HG03039 (cell line): ENCODE measurements at regions not wholly inside any gene's neighbourhood (a gene's known extent, or its start where the extent isn't known, plus 50 kb on each side); places are given as distances from the start of the nearest gene placed in this dataset.
"Not testable (repeated sequence)": the region's sequence is repeated elsewhere in the genome, so short reads cannot be mapped to it uniquely, and the experiment has no call there.

Source experiments
- ATAC-seq: cut with Tn5 transposase; IDR thresholded peaks from one replicate; pipeline ENCODE4 v1.9.1; 2021; ENCODE audit warnings: mild to moderate bottlenecking, moderate library complexity; ENCODE audit not compliant: unreplicated experiment

DNA sequence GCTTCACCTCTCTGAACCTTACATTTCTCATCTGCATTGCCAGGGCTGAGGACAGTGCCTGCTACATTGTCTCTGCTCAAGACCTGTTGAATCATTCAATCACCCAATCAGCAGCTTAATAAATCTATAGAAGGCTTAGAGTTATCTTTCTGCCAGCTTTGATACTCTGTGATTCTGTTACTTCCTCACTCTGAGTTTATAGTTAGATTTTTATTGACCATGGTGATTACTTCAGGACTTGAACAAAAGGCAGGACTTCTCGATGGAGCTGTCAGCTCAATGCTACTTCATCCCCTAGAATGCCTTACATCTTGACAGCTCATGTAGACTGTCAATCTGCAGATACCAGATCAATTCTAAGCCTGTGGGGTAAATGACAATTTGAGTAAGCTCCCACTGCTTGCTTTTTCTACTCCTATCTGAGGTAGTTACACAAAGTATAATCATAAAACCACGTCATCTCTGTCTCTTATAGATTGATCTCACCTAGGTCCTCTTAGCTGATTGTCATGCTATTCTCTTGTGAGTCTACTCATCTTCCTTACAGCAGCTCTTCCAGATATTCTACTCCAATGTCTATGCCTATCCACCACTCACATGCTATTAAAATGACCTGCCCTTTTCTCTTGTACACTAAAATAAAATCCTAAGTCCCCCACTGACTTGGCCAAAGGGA, 318.3 kb upstream of the CA10 start:
- ATAC-seq: no peak

DNA sequence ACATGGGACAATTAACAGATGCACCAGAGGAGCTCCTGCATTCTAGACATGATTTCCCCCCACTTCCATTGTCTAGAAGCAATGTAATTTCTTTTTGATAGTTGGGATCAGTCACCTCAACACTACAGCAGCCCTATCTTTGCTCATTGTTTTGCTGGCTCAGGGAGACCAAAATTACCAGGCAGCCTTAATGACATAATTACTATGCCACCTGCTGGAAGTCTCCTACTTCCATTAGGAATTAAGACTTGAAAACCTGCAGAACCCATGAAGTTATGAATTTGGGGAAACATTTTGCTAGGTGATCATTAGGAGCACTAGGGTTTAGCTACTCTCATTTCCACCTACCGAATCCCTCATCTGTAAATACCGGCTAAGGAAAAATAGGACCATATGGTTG, 312.0 kb upstream of the CA10 start:
- ATAC-seq: no peak

GRCh38 chr17:52465407-52465806, 306.9 kb upstream of the CA10 start:
- no peak for ATAC-seq

DNA sequence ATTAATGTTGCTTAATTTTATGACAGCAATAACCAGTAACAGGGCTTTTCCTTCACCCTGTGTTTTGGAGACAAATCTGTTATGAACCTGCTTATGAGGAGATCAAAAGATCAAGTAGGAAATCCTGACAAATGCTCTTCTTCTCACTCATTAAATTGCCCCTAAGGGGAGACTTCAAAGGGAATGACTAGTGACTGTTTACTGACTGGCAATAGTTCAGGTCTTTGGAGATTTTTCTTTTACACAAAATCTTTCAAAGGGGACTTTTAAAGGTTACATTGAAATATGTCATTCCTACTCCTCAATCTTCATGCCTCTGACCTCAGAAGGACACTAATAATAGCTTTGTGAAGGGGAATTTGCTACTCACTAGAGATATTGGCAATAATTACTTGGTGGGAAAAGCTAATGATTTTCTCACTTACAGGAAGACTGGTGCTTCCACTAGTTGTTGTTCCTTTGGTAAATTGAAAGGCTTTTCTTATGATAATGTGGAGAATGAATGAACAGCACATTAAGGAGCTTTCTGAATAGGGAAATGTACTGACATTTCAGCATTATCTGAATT, 292.9 kb upstream of the CA10 start:
- ATAC-seq: no peak

DNA sequence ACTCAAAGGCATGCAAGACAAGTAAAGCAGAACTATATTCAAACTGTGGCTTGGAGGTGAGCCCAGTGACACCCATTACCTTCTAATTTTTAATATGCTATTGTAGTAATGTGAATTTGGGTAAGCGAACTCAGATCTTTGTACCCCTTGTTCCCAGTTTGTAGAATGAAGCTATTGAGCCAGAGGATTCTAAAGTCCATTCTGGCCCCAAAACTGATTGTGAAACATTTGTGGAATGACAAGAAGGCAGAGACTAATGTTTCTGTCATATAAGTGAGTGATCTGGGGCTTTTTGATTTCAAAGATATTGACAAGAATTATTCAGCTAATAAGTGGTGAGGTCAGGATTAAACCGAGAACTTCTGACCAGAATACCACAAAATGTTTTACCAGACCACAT, 283.8 kb upstream of the CA10 start:
- ATAC-seq: no peak

GRCh38 chr17:52420555-52421078, 262.1 kb upstream of the CA10 start:
- no peak for ATAC-seq

DNA sequence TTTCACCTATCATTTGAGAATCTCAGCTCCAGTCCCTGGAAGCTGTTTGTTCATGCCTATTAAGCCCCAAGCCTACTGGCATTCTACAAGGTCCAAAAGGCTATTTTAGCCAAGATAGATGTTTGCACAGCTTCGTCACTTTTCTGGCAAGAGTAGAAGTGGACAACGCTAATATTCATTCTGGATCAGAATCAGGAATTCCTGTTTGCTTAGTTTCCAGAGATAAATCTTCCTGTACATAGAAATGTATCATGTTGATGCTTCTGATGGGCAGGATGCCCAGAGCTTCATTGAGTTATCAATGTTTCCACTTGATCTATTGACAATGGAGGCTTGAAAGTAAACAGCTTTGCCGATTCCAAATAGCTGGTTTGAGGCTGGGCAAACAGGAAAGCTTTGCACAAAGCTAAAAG, 260.7 kb upstream of the CA10 start:
- no peak for ATAC-seq

DNA sequence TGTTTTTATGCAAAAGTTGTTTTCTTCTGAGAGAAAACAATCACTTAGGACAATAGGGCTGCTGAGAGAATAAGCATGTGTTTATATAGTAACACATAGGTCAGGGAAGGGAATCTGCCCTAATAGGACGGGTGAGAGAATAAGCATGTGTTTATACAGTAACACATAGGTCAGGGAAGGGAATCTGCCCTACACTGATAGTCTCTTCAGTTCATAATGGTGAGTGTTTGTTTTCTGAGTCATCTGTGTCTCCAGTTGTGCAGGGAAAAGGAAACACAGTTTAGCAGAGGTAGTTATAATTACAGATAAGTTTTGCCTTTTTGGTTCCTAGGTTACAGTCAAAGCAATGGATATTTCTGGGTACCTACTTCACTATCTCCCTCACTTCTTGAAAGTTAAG, 252.3 kb upstream of the CA10 start:
- no peak for ATAC-seq

GRCh38 chr17:52409222-52409621, 250.7 kb upstream of the CA10 start:
- ATAC-seq: not testable (repeated sequence)

GRCh38 chr17:52395308-52395707, 236.8 kb upstream of the CA10 start:
- ATAC-seq: no peak

GRCh38 chr17:52390422-52390821, 231.9 kb upstream of the CA10 start:
- no peak for ATAC-seq

GRCh38 chr17:52389632-52390031, 231.1 kb upstream of the CA10 start:
- no peak for ATAC-seq

- no peak for ATAC-seq
These were observed 230.4 kb upstream of the CA10 start for GRCh38 chr17:52388941-52389340.

DNA sequence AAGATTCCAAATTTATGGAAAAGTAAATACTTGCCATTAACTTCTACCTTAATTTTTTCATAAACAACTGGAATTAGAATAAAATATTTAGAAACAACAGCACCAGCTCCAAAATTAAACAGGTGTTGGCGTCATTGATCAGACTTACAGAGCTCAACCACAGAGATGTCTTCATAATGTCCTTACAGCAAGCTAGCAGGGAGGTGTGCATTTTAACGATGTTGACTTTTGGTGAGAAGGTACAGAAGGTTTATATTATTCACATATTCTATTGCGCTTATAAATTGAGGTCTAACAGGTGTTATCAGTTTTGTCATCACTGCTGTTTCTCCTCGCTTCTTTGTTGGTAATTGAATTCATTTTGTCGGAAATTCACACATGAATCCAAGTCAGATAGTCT, 226.2 kb upstream of the CA10 start:
- no peak for ATAC-seq

DNA sequence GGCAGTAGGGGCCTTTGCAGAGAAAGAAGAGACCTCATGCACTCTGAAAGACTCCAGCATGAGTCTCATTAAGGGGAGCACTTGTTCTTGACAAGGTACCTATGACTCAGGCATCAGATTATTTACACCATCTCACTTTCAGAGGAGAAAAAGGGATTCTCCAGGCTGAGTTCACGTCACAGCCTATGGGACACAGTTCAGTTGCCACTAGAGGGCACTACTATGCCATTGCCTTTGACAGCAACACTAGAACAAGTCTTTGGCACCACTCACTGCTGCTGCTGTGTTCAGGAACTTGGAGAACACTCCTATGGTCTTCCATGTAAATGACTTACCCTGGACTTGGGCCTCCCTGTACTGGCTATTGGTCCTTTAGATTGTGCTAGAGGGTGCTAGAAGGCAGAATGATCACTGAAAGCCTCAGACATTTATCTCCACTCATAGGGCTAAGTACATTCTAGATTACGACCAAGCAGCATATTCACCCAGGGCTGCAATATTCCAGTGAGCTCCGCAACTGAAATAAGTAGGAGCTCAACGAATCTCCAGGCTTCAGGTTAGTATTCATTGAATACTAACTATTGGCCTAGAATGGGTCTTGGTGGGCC, 225.1 kb upstream of the CA10 start:
- peak; percentile 67 for ATAC-seq

GRCh38 chr17:52378860-52379259, 220.3 kb upstream of the CA10 start:
- no peak for ATAC-seq

- ATAC-seq: no peak
These were observed 217.6 kb upstream of the CA10 start for GRCh38 chr17:52376137-52376536.

GRCh38 chr17:52368886-52369285, 210.4 kb upstream of the CA10 start:
- ATAC-seq: no peak

GRCh38 chr17:52357854-52358253, 199.3 kb upstream of the CA10 start:
- ATAC-seq: no peak

DNA sequence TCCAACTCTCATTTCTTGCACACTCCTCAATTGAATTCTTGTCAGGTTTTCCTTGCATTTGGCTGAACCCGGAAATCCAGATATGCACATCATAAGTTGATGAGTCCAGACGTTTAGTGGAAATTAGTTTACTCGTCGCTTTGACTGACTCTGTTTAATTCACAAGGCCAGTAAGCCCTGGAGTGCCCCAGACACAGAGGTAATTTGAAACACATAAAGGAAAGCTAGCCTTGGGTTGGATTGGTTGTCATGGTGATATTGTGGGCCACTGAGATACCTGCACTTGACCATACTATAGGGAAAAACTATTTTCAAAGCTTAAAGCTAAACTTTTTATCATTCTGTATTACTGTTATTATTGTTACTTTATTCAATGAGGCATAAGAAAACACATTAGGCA, 178.3 kb upstream of the CA10 start:
- no peak for ATAC-seq

DNA sequence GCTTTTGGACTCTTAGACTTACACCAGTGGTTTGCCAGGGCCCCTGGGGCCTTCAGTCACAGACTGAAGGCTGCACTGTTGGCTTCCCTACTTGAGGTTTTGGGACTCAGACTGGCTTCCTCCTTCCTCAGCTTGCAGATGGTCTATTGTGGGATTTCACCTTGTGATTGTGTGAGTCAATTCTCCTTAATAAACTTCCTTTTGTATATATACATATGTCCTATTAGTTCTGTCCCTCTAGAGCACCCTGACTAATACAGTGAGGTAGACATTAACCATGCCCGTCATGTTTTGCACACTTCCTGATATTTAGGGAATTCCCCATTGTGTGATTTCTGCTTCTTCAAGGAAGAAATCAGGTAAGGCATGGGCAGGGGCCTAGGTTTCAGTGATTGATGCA, 147.8 kb upstream of the CA10 start:
- no peak for ATAC-seq

DNA sequence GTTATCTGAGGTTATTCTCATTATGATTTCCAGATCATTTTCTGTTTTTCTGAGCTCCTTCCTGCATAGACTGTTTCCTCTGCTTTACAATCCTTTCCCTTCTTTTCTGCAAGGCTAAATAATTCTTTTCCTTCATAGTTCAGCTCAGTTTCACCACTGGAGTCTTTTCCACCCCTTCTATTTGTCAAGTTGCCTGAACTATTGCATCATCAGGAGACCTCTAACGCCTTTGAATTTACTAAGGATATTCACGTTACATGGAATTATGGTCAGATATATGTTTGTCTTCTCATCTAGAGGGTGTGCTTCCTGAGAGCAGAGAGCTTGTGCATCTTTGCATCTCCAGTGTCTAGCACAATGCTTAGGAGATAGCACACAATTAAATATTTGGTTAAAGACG, 140.4 kb upstream of the CA10 start:
- no peak for ATAC-seq
